ENCODE measurements at regions not wholly inside any gene's neighbourhood (a gene's known extent, or its start where the extent isn't known, plus 50 kb on each side); places are given as distances from the start of the nearest gene placed in this dataset.
"Not testable (repeated sequence)": the region's sequence is repeated elsewhere in the genome, so short reads cannot be mapped to it uniquely, and the experiment has no call there.

GRCh38 chr22:22372086-22372485 lies 127.5 kb downstream of the VPREB1 start:
- no peak overlapping the region for H3K27ac ChIP-seq (ENCODE audit: low read depth in 1 of 3, low read length in 2 of 3)
- no peak overlapping the region for H3K4me3 ChIP-seq (ENCODE audit: low read depth in 1 of 3, low read length in 3 of 3)
- WGBS, 3 donors: 62 to 78% (median 73%) methylated on average over 6 of the region's 6 CpGs
- no peaks in the 10 kb centered on the region for H3K36me3 ChIP-seq (ENCODE audit: control insufficient read depth in 3 of 3, insufficient read depth in 2 of 3, low read depth in 1 of 3, low read length in 3 of 3)
- H3K9me3 ChIP-seq (ENCODE audit: control insufficient read depth in 2 of 2, insufficient read depth in 1 of 2, low read depth in 1 of 2, low read length in 1 of 2): no peaks in the 10 kb centered on the region
- DNase-seq: no peak
- no peak for FAIRE-seq
- peaks cover 0 to 21% (median 0%) of the 10 kb centered on the region in 3 donors for H3K4me1 ChIP-seq (ENCODE audit: control insufficient read depth in 3 of 3, insufficient read depth in 2 of 3, low read depth in 1 of 3, low read length in 2 of 3)
- peaks cover 0 to 1% (median 0%) of the 10 kb centered on the region in 3 donors for H3K27me3 ChIP-seq (ENCODE audit: control insufficient read depth in 3 of 3, insufficient read depth in 3 of 3, low read length in 3 of 3)

- Histone ChIP-seq H3K27me3 (ENCODE audit: control insufficient read depth in 3 of 3, insufficient read depth in 3 of 3, low read length in 3 of 3) (peaks cover 0 to 4% (median 2%) of the 10 kb centered on the region in 3 donors), H3K36me3 (ENCODE audit: control insufficient read depth in 3 of 3, insufficient read depth in 2 of 3, low read depth in 1 of 3, low read length in 3 of 3) (no peaks in the 10 kb centered on the region), H3K9me3 (ENCODE audit: control insufficient read depth in 2 of 2, insufficient read depth in 1 of 2, low read depth in 1 of 2, low read length in 1 of 2) (no peaks in the 10 kb centered on the region), H3K4me1 (ENCODE audit: control insufficient read depth in 3 of 3, insufficient read depth in 2 of 3, low read depth in 1 of 3, low read length in 2 of 3) (peaks cover 0 to 10% (median 0%) of the 10 kb centered on the region in 3 donors), H3K27ac (ENCODE audit: low read depth in 1 of 3, low read length in 2 of 3) (no peak overlapping the region), H3K4me3 (ENCODE audit: low read depth in 1 of 3, low read length in 3 of 3) (no peak overlapping the region)
- no peak for DNase-seq
- WGBS, 3 donors: 52 to 77% (median 54%) methylated on average over 2 of the region's 2 CpGs
- FAIRE-seq: no peak
Observed at GRCh38 chr22:22374163-22374562, 129.6 kb downstream of the VPREB1 start.

- Histone ChIP-seq H3K27ac (ENCODE audit: low read depth in 1 of 3, low read length in 2 of 3) (no peak overlapping the region), H3K36me3 (ENCODE audit: control insufficient read depth in 3 of 3, insufficient read depth in 2 of 3, low read depth in 1 of 3, low read length in 3 of 3) (no peaks in the 10 kb centered on the region), H3K9me3 (ENCODE audit: control insufficient read depth in 2 of 2, insufficient read depth in 1 of 2, low read depth in 1 of 2, low read length in 1 of 2) (no peaks in the 10 kb centered on the region), H3K4me1 (ENCODE audit: control insufficient read depth in 3 of 3, insufficient read depth in 2 of 3, low read depth in 1 of 3, low read length in 2 of 3) (peaks cover 0 to 8% (median 0%) of the 10 kb centered on the region in 3 donors), H3K27me3 (ENCODE audit: control insufficient read depth in 3 of 3, insufficient read depth in 3 of 3, low read length in 3 of 3) (peaks cover 0 to 4% (median 2%) of the 10 kb centered on the region in 3 donors), H3K4me3 (ENCODE audit: low read depth in 1 of 3, low read length in 3 of 3) (no peak overlapping the region)
- FAIRE-seq (no peak), DNase-seq (no peak)
- 57 to 63% (median 61%) methylated on average over 5 of the region's 5 CpGs for WGBS, 3 donors
Observed at GRCh38 chr22:22374579-22374978, 130.0 kb downstream of the VPREB1 start.

GRCh38 chr22:22375576-22376351 lies 131.2 kb downstream of the VPREB1 start:
- Histone ChIP-seq H3K36me3 (ENCODE audit: control insufficient read depth in 3 of 3, insufficient read depth in 2 of 3, low read depth in 1 of 3, low read length in 3 of 3) (no peaks in the 10 kb centered on the region), H3K9me3 (ENCODE audit: control insufficient read depth in 2 of 2, insufficient read depth in 1 of 2, low read depth in 1 of 2, low read length in 1 of 2) (no peaks in the 10 kb centered on the region), H3K4me1 (ENCODE audit: control insufficient read depth in 3 of 3, insufficient read depth in 2 of 3, low read depth in 1 of 3, low read length in 2 of 3) (no peaks in the 10 kb centered on the region), H3K27ac (ENCODE audit: low read depth in 1 of 3, low read length in 2 of 3) (no peak overlapping the region), H3K4me3 (ENCODE audit: low read depth in 1 of 3, low read length in 3 of 3) (no peak overlapping the region), H3K27me3 (ENCODE audit: control insufficient read depth in 3 of 3, insufficient read depth in 3 of 3, low read length in 3 of 3) (peaks cover 0 to 4% (median 2%) of the 10 kb centered on the region in 3 donors)
- WGBS, 3 donors: 61 to 72% (median 62%) methylated on average over 7 of the region's 7 CpGs
- FAIRE-seq: no peak
- no peak for DNase-seq

- H3K36me3 ChIP-seq (ENCODE audit: control insufficient read depth in 3 of 3, insufficient read depth in 2 of 3, low read depth in 1 of 3, low read length in 3 of 3): no peaks in the 10 kb centered on the region
- H3K27me3 ChIP-seq (ENCODE audit: control insufficient read depth in 3 of 3, insufficient read depth in 3 of 3, low read length in 3 of 3): peaks cover 0 to 4% (median 2%) of the 10 kb centered on the region in 3 donors
- FAIRE-seq (no peak), DNase-seq (no peak)
- H3K4me1 ChIP-seq (ENCODE audit: control insufficient read depth in 3 of 3, insufficient read depth in 2 of 3, low read depth in 1 of 3, low read length in 2 of 3): no peaks in the 10 kb centered on the region
- no peak overlapping the region for H3K4me3 ChIP-seq (ENCODE audit: low read depth in 1 of 3, low read length in 3 of 3)
- H3K27ac ChIP-seq (ENCODE audit: low read depth in 1 of 3, low read length in 2 of 3): no peak overlapping the region
- H3K9me3 ChIP-seq (ENCODE audit: control insufficient read depth in 2 of 2, insufficient read depth in 1 of 2, low read depth in 1 of 2, low read length in 1 of 2): no peaks in the 10 kb centered on the region
- WGBS, 3 donors: 79 to 83% (median 81%) methylated on average over 3 of the region's 3 CpGs
Observed at GRCh38 chr22:22376352-22376706, 131.7 kb downstream of the VPREB1 start.

GRCh38 chr22:22376884-22377283 lies 131.7 kb downstream of the ZNF280B start:
- DNase-seq; H3K27ac ChIP-seq (ENCODE audit: low read depth in 1 of 3, low read length in 2 of 3); FAIRE-seq; H3K4me3 ChIP-seq (ENCODE audit: low read depth in 1 of 3, low read length in 3 of 3); H3K4me1 ChIP-seq (ENCODE audit: control insufficient read depth in 3 of 3, insufficient read depth in 2 of 3, low read depth in 1 of 3, low read length in 2 of 3); H3K36me3 ChIP-seq (ENCODE audit: control insufficient read depth in 3 of 3, insufficient read depth in 2 of 3, low read depth in 1 of 3, low read length in 3 of 3); H3K9me3 ChIP-seq (ENCODE audit: control insufficient read depth in 2 of 2, insufficient read depth in 1 of 2, low read depth in 1 of 2, low read length in 1 of 2); H3K27me3 ChIP-seq (ENCODE audit: control insufficient read depth in 3 of 3, insufficient read depth in 3 of 3, low read length in 3 of 3): not testable (repeated sequence)
- 38 to 61% (median 51%) methylated on average over 6 of the region's 6 CpGs for whole genome bisulfite sequencing, 3 donors

- peaks cover 0 to 4% (median 2%) of the 10 kb centered on the region in 3 donors for H3K27me3 ChIP-seq (ENCODE audit: control insufficient read depth in 3 of 3, insufficient read depth in 3 of 3, low read length in 3 of 3)
- no peak overlapping the region for H3K4me3 ChIP-seq (ENCODE audit: low read depth in 1 of 3, low read length in 3 of 3)
- no peaks in the 10 kb centered on the region for H3K36me3 ChIP-seq (ENCODE audit: control insufficient read depth in 3 of 3, insufficient read depth in 2 of 3, low read depth in 1 of 3, low read length in 3 of 3)
- H3K27ac ChIP-seq (ENCODE audit: low read depth in 1 of 3, low read length in 2 of 3): no peak overlapping the region
- no peaks in the 10 kb centered on the region for H3K9me3 ChIP-seq (ENCODE audit: control insufficient read depth in 2 of 2, insufficient read depth in 1 of 2, low read depth in 1 of 2, low read length in 1 of 2)
- FAIRE-seq: no peak
- H3K4me1 ChIP-seq (ENCODE audit: control insufficient read depth in 3 of 3, insufficient read depth in 2 of 3, low read depth in 1 of 3, low read length in 2 of 3): no peaks in the 10 kb centered on the region
- DNase-seq: no peak
Observed at GRCh38 chr22:22377335-22377734, 131.2 kb downstream of the ZNF280B start.

GRCh38 chr22:22378446-22379415 lies 129.8 kb downstream of the ZNF280B start:
- no peaks in the 10 kb centered on the region for H3K4me1 ChIP-seq (ENCODE audit: control insufficient read depth in 3 of 3, insufficient read depth in 2 of 3, low read depth in 1 of 3, low read length in 2 of 3)
- no peak for FAIRE-seq
- H3K4me3 ChIP-seq (ENCODE audit: low read depth in 1 of 3, low read length in 3 of 3): no peak overlapping the region
- no peak for DNase-seq
- H3K9me3 ChIP-seq (ENCODE audit: control insufficient read depth in 2 of 2, insufficient read depth in 1 of 2, low read depth in 1 of 2, low read length in 1 of 2): no peaks in the 10 kb centered on the region
- 66 to 71% (median 66%) methylated on average over 8 of the region's 8 CpGs for WGBS, 3 donors
- no peaks in the 10 kb centered on the region for H3K36me3 ChIP-seq (ENCODE audit: control insufficient read depth in 3 of 3, insufficient read depth in 2 of 3, low read depth in 1 of 3, low read length in 3 of 3)
- H3K27me3 ChIP-seq (ENCODE audit: control insufficient read depth in 3 of 3, insufficient read depth in 3 of 3, low read length in 3 of 3): peaks cover 0 to 4% (median 2%) of the 10 kb centered on the region in 3 donors
- H3K27ac ChIP-seq (ENCODE audit: low read depth in 1 of 3, low read length in 2 of 3): no peak overlapping the region

Data from small intestine (tissue), 7 donors.